Cardiac septum (tissue), 1 donor: ENCODE measurements at regions not wholly inside any gene's neighbourhood (a gene's known extent, or its start where the extent isn't known, plus 50 kb on each side); places are given as distances from the start of the nearest gene placed in this dataset.
"Not testable (repeated sequence)": the region's sequence is repeated elsewhere in the genome, so short reads cannot be mapped to it uniquely, and the experiment has no call there.

Experiments used
- DNase-seq: peaks from one replicate; pipeline ENCODE4 v3.0.0-alpha.2; 2020; ENCODE audit warnings: low spot score
- intact Hi-C: fragments of 100-400 bp; cut with DNase I; formaldehyde crosslinking; loops from one replicate; pipeline ENCODE4 v1.14.0; 2022
- donor health status: DM: no; HTN: no; CAD: no.

GRCh38 chr3:191802671-191803070 is 341.7 kb downstream of the PYDC2 start:
- intact Hi-C loops, result no loop called here
- no peak for DNase-seq

DNA sequence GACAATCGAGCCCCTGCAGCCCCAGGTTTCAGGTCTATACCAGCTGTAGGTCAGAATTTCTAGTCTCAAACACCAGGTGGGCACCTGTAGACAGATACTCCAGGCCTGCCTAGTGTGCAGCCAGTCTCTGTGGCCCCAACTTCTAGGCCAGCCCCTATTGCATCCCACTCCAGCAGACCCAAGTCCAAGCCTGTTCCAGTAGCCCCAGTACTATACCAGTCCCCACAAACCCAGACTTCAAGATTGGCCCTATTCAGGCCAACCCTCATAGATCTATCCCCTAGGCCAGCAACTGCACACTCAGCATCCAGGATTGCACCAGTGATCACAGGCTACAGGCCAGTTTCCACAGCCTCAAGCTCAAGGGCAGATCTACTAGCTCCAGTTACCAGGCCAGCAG is 344.0 kb downstream of the PYDC2 start:
- no peak for DNase-seq
- intact Hi-C loops, result no loop called here

DNA sequence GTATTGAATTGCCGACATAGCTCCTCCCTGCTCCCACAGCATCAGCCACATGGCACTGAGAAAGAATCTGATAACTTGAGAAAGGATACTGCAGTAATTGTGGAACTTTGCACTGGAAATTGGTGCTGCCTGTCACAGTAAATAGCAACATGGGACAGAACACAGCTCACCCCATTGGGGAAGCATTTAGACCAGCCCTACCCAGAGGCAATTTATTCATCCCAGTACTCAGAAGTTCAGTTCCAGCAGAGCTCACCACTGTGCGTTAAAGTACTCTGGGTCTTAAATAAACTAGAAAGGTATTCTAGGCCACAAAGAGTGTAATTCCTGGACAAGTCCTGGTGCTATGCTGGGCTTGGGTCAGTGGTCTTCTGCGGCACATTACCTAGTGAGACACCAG is 347.1 kb downstream of the PYDC2 start:
- intact Hi-C loops, result no loop called here
- DNase-seq, result no peak

GRCh38 chr3:191809326-191809949 is 348.5 kb downstream of the PYDC2 start:
- intact Hi-C loops, result no loop called here
- DNase-seq, result no peak

- intact Hi-C loops, result no loop called here
- DNase-seq, result no peak
Measured at GRCh38 chr3:191813245-191813644, 352.3 kb downstream of the PYDC2 start.

- intact Hi-C loops, result no loop called here
Measured at GRCh38 chr3:191848818-191849217, 387.9 kb downstream of the PYDC2 start.

DNA sequence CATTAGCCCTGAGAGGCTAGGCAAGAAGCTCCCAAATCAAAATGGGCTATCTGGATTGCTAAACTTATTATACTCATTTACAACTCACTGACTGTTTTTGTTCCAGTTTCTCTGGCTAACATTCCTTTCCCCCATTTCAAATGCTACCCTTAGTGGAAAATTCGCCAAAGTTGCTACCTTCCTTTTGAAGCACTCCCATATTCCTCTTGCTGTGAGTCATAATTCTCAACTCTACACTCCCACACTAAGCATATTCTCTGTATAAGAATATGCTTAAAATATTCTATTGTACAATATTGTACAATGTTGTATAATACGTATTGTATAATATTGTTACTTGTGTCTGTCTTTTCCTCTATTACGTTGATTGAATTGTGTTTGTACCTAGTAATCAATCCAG is 398.6 kb downstream of the PYDC2 start:
- no peak for DNase-seq
- intact Hi-C loops, result no loop called here

More at GRCh38 chr3:191848818-191849217, 387.9 kb downstream of the PYDC2 start:
- DNase-seq, result no peak

DNA sequence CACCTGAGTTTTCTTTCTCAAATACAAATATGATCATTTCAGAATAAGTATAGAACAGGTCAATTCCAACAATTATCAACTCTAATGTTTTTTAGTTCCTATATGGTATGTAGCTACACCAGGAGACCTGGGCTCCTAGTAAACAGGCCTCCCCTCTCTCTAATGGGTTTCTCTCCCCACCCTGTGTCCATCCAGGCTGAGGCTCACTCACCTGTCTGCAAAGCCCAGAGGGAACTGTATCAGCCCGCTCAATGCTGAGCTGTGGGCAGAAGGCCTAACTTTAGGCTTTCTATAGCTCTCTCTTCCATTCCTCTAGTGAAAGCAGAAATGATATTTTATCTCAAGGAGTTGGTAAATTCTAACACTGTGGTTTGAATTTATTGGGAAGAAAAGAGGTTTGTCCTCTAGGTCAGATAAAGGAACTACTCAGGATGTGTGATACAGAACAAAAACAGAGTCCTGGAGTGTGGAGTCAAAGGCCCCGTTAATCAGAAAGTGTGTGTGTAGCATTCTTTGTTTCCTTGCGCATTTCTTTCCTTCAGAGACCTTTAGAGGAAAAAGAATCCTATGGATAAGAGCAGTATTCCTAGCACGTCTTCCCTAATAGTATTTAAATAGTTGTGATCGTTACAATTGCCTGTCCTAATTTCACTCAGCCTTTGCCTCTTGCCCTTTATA is 408.9 kb downstream of the PYDC2 start:
- intact Hi-C loops, result no loop called here
- no peak for DNase-seq

DNA sequence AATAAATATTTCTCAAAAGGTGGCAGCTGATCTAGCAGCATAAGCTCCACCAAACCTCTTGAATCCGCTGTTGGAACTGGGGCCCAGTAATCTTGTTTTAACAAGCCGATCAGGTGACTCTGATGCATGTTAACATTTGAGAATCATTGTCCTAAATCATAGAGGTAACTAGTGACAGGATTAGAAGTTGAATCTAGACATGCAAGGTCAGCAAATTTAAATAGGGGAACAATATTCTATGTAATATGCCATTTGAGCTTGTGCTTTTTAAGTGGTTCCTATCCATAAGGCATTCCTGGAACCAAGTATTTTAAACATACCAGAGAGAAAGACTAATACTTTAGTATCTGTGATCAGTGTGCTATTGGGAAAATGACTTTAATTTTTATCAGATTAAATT is 412.8 kb downstream of the PYDC2 start:
- DNase-seq, result no peak
- intact Hi-C loops, result no loop called here

DNA sequence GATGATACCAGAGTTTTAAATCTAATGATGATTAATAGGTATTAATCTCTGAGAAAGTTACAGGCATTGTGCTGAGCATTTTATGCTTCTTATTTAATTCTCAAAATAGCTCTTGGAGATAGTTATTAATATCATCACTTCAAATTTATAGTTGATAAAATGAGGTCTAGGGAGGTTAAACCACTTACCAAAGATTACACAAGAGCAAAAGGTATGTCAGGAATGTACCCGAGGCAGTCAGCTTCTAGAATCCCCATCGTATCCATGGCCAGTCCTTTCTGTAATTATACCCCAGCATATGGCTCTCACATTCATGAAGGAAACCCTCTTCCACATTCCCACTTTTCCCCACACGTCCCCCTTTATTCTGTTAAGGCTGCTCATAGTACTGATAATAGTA is 421.3 kb downstream of the PYDC2 start:
- no peak for DNase-seq
- intact Hi-C loops, result no loop called here

- no peak for DNase-seq
- intact Hi-C loops, result no loop called here
Measured at GRCh38 chr3:191884132-191884531, 423.2 kb downstream of the PYDC2 start.

DNA sequence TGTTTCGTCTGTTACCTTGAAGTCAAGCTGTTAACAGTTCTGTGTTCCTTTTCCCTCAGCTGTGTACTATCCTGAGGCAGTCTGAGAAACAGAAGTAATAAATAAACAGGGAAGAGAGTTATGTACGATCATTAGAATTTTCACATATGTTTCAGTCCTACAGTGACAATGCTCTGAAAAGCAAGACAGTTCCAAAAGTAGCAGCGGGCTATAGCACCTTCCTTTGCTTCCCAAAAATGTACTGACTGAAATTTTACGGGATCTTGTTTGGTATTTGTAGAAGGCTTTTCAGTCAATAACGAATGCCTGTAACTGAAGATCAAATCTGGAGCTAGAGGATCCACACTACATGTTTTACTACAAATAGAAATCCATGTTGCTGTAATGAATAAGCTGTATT is 428.1 kb downstream of the PYDC2 start:
- DNase-seq, result no peak
- intact Hi-C loops, result no loop called here

- intact Hi-C loops, result no loop called here
- DNase-seq, result no peak
Measured at GRCh38 chr3:191889756-191890155, 428.8 kb downstream of the PYDC2 start.

DNA sequence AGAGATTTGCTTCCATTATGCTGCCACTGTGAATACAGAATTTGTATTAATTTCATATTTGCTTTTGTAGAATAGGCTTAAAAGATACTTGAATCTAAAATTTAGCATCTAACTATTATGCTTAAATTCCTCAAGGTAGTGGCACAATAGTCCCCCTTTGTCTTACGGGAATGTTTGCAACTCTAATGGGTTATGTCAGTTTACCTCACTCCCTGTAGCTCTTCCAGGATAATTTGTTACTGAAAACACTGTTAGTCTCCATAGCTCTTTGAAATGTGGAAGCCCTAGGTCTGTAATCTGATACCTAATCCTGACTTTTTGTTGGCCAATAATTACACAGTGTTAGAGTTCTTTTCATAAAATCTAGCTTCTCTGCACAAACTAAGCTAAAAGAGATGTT is 433.4 kb downstream of the PYDC2 start:
- intact Hi-C loops, result no loop called here
- no peak for DNase-seq

DNA sequence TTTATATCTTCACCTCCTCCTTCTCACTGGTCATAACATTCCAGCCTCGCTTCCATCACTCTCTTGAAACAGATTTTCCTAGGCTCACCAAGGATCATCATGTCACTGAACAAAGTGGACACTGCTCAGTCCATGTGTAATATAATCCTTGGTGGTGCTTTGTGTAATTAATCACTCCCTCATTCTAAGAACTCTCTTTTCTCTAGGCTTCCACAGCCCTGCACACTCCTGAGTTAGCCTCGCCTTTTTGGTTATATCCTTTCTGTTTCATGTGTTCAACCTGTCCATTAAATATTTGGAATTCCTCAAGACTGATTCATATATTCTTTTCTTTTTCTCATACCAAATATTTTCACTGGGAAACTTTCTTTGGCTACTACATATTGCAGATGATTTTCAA is 440.8 kb downstream of the PYDC2 start:
- intact Hi-C loops, result no loop called here
- DNase-seq, result no peak

GRCh38 chr3:191912616-191913204 is 451.7 kb downstream of the PYDC2 start:
- DNase-seq, result no peak
- intact Hi-C loops, result no loop called here

GRCh38 chr3:191915712-191916111 is 454.7 kb downstream of the PYDC2 start:
- DNase-seq, result no peak
- intact Hi-C loops, result no loop called here

GRCh38 chr3:191919491-191920026 is 458.6 kb downstream of the PYDC2 start:
- intact Hi-C loops, result no loop called here
- no peak for DNase-seq

GRCh38 chr3:191922570-191922969 is 461.6 kb downstream of the PYDC2 start:
- no peak for DNase-seq
- intact Hi-C loops, result no loop called here

DNA sequence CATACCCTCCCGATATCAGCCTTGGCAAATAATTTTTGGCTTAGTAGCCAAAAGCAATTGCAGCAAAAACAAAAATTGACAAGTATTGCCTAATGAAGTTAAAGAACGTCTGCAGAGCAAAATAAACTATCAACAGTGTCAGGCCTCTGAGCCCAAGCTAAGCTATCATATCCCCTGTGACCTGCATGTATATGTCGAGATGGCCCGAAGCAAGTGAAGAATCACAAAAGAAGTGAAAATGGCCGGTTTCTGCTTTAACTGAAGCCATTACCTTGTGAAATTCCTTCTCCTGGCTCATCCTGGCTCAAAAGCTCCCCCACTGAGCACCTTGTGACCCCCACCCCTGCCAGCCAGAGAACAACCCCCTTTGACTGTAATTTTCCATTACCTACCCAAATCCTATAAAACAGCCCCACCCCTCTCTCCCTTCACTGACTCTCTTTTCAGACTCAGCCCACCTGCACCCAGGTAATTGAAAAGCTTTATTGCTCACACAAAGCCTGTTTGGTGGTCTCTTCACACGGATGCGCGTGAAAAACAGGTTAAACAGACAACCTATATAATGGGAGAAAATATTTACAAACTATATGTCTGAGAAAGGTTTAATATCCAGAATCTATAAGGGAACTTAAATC is 466.3 kb downstream of the PYDC2 start:
- DNase-seq, intact Hi-C loops: not testable (repeated sequence)

GRCh38 chr3:191927998-191928397 is 467.0 kb downstream of the PYDC2 start:
- intact Hi-C loops, DNase-seq: not testable (repeated sequence)
